ENCODE measurements at regions not wholly inside any gene's neighbourhood (a gene's known extent, or its start where the extent isn't known, plus 50 kb on each side); places are given as distances from the start of the nearest gene placed in this dataset.

DNA sequence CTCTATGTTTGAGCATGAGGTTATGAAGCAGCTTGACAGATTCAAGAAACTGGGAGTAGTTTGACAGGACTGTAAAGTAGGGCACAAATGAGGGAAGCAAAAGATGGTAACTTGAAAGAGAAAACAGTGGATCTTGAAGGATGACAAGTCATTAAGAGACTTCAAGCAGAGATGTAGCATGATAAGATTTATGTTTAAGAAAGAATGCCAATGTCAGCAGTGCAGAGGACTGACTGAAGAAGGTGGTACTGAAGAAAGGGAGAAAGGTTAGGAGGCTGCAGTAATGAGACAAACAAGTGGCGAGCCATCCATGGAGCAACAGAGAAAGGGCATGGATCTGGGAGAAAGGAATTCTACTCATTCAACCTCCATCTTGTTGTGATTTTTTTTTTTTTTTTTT is 120.2 kb upstream of the RAP1B start:
- no peaks in the 10 kb centered on the region for H3K27me3 ChIP-seq (ENCODE audit: insufficient read depth, low read length)
- H2AFZ ChIP-seq (ENCODE audit: low read depth, low read length, poor library complexity, severe bottlenecking) = no peak overlapping the region
- no peaks in the 10 kb centered on the region for H3K36me3 ChIP-seq (ENCODE audit: control insufficient read depth in 1 of 2, insufficient read depth in 2 of 2, low read length in 2 of 2)
- H3K9ac ChIP-seq (ENCODE audit: low read length) = no peak overlapping the region
- 0 out of 4 replicates have a peak, but pooled peaks cover 0 to 2% of the 10 kb centered on the region in 2 experiments for H3K4me1 ChIP-seq (ENCODE audit: control insufficient read depth in 1 of 2, insufficient read depth in 2 of 2, low read length in 2 of 2)
- no peak overlapping the region for H3K4me3 ChIP-seq (replicated peaks in 1 of 2; ENCODE audit: low read depth in 1 of 2, low read length in 2 of 2)
- TF ChIP-seq ZFX (IDR thresholded peaks at IDR 0.05) (no peak), CEBPB (IDR thresholded peaks at IDR 0.05; ENCODE audit: low read depth) (no peak), ELF1 (IDR thresholded peaks at IDR 0.05; ENCODE audit: borderline replicate concordance, low read depth) (no peak), POLR2AphosphoS5 (IDR thresholded peaks at IDR 0.05; ENCODE audit: low read depth, low read length) (no peak), POLR2A (IDR thresholded peaks at IDR 0.05; ENCODE audit: borderline replicate concordance, extremely low read depth, insufficient read depth, insufficient read length) (no peak), EGR1 (IDR thresholded peaks at IDR 0.05; ENCODE audit: low read depth) (no peak), TCF7L2 (IDR thresholded peaks at IDR 0.05; ENCODE audit: borderline replicate concordance, extremely low read depth, insufficient read depth, insufficient read length) (no peak), CBX3 (IDR thresholded peaks at IDR 0.05; ENCODE audit: low read depth) (no peak), MAX (IDR thresholded peaks at IDR 0.05) (no peak), ZBTB33 (IDR thresholded peaks at IDR 0.05; ENCODE audit: extremely low read depth, insufficient replicate concordance, low read length) (no peak), SRF (IDR thresholded peaks at IDR 0.05; ENCODE audit: low read depth) (no peak), EZH2phosphoT487 (IDR thresholded peaks at IDR 0.05; ENCODE audit: borderline replicate concordance) (no peak), RAD21 (IDR thresholded peaks at IDR 0.05; ENCODE audit: low read depth) (no peak), EZH2 (IDR thresholded peaks at IDR 0.05) (no peak)
- TF ChIP-seq, protein P1, sequence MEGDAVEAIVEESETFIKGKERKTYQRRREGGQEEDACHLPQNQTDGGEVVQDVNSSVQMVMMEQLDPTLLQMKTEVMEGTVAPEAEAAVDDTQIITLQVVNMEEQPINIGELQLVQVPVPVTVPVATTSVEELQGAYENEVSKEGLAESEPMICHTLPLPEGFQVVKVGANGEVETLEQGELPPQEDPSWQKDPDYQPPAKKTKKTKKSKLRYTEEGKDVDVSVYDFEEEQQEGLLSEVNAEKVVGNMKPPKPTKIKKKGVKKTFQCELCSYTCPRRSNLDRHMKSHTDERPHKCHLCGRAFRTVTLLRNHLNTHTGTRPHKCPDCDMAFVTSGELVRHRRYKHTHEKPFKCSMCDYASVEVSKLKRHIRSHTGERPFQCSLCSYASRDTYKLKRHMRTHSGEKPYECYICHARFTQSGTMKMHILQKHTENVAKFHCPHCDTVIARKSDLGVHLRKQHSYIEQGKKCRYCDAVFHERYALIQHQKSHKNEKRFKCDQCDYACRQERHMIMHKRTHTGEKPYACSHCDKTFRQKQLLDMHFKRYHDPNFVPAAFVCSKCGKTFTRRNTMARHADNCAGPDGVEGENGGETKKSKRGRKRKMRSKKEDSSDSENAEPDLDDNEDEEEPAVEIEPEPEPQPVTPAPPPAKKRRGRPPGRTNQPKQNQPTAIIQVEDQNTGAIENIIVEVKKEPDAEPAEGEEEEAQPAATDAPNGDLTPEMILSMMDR (IDR thresholded peaks at IDR 0.05 in 2 of 3, conservative IDR thresholded peaks at IDR 0.05 in 1 of 3; ENCODE audit: borderline replicate concordance in 1 of 3, insufficient read depth in 1 of 3, low read depth in 2 of 3, low read length in 2 of 3) = no peak
- TF ChIP-seq, protein P2, sequence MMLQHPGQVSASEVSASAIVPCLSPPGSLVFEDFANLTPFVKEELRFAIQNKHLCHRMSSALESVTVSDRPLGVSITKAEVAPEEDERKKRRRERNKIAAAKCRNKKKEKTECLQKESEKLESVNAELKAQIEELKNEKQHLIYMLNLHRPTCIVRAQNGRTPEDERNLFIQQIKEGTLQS (IDR thresholded peaks at IDR 0.05) = no peak
- no TSS peak for BruUV-seq (replicated peaks)
- H3K79me2 ChIP-seq (ENCODE audit: insufficient read depth, low read length) = no peaks in the 10 kb centered on the region
- ATAC-seq = no peak
- POLR2A ChIA-PET = no interaction called here
- DNase-seq (ENCODE audit: low read depth, low spot score) = no peak
- no peak overlapping the region for H3K27ac ChIP-seq (ENCODE audit: low read depth, low read length)
- H3K9me3 ChIP-seq (ENCODE audit: control insufficient read depth in 1 of 2, insufficient read depth in 1 of 2, low read depth in 1 of 2, low read length in 2 of 2) = no peaks in the 10 kb centered on the region
- H4K20me1 ChIP-seq (ENCODE audit: insufficient read depth) = no peaks in the 10 kb centered on the region
- RAD21 ChIA-PET (ENCODE audit: low non-redundant PET in 1 of 2, low total read pairs in 2 of 2, uncharacterized antibody in 2 of 2, unreplicated experiment in 2 of 2) = no interaction called here
- no peaks in the 10 kb centered on the region for H3K9me2 ChIP-seq (ENCODE audit: insufficient read depth)
- intact Hi-C loops (cut with micrococcal nuclease) = no loop called here
- CTCF ChIA-PET = no interaction called here
- no peak overlapping the region for H3K4me2 ChIP-seq (ENCODE audit: low read length)
